ENCODE measurements at regions not wholly inside any gene's neighbourhood (a gene's known extent, or its start where the extent isn't known, plus 50 kb on each side); places are given as distances from the start of the nearest gene placed in this dataset.

- no peak for DNase-seq (ENCODE audit: low read depth, low spot score)
These were observed 58.8 kb upstream of the LMO4 start for GRCh38 chr1:87269921-87270320.

DNA sequence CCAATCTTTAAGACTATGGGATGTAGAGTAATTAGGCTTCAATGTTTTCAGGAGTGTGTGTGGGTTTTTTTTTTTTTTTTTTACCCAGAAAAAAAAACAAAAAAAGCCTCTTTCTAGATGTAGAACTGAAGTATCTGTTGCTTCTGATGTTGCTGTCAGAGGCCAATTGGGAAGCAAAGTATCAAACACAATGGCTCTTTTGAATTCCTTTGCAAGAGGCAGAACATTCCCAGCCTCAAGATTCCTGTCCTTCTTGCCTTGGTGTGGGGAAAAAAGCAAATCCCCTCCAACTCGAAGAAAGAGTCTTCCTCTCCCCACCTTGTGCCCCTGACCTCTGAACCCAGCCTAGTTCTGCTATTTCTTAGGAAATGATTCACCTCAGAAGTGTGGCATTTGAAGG lies 55.4 kb upstream of the LMO4 start:
- no peak for DNase-seq (ENCODE audit: low read depth, low spot score)

DNA sequence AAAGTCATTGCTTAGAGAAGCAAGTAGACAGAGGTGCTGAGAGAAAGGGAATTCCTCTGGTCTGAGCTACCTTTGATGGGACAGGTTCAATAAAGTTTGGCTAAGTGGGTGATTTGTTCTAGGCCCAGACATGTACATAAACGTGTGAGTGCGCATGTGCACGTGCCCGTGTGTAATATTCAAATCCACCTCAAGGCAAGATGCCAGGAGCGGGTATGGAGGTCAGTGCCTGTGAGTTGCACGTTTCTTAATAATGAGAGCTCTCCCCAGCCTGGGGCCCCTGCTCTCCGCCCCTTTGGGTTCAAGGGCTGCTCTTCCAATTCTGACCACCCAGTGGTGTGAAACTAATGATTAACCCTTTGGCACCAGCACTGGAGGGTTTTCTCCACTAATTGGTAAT lies 53.8 kb upstream of the LMO4 start:
- DNase-seq (ENCODE audit: low read depth, low spot score) = no peak

DNA sequence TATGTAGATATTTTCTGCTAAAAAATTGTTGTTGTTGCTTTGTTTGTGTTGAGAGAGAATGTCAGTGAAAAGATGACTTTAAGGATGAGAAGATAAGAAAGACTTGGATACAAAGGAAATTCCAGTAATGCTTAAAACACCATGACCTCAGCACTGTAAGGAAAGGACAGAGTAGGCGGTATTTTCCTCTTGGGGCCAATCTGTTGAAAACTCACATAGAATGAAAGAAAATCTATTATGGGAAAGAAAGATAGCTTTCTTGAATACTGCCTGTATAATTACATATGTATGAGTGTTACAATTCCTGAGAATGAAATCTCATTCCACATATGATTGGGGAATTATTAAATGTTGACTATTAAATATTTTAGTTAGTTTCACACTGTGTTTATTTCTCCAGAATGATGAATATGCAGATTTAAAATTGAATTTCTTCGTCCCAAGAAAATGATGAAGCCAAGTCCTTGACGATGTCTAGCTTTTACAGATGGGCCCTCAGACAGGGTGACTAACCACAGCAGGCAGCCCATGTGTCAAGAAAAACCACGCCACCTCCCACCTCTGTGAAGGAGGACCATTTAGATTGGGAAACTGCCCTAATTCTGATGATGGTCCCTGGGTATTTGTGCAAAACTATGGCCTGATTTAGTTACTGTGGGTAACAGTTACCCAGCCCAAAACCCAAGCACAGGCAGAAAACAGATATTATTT lies 49.7 kb upstream of the LMO4 start:
- peak; percentile 24 for DNase-seq (ENCODE audit: low read depth, low spot score)

All from astrocyte of the hippocampus (primary cell).